Stimulated activated CD8-positive, alpha-beta memory T cell treated with anti-CD3 and anti-CD28 coated beads, Interleukin-7, amount 100 ng/mL, for 1 hour (primary cell): ENCODE measurements at regions not wholly inside any gene's neighbourhood (a gene's known extent, or its start where the extent isn't known, plus 50 kb on each side); places are given as distances from the start of the nearest gene placed in this dataset.

Experiments used
- DNase-seq, 2 donors: peaks; one replicate each; pipeline ENCODE4 v3.0.0-alpha.2; 2020; ENCODE audit warnings: low read depth in 2 of 2

DNA sequence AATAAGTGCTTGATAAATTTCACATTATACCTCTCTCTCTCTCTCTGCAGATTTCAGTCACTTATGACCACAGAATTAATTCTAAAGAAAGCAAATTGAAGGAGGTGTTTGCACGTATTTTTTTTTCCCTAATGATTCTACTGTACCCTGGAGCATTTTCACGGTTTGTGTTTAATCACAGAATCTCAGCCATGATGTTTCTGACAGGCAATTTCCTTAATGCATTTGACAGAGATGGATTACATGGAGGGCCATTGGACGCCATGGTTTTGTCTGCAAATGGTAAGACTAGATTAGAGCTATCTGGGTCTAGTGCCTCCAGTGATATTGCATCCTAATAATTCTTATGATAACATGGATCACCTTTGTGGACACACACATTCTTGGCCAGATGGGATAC is 147.5 kb upstream of the RBFOX1 start:
- DNase-seq, result no peak

DNA sequence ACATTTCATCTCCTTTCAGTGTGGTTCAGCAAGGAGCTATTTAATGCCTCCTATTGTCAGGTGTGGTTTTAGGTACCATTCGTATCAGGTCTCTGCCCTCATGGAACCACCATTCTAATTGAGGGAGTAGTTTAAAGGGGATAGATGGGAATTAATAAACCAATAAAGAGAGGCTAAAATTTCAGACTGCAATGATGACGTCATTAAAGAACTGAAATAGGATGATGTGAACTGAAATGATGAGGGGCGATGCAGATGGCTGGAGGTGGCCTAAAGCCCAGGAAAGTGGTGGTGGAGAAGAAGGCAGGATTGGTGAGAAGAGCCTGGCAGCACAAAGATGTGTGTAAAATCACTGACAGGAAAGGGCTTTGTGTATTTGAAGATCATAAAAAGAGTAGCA is 148.9 kb upstream of the RBFOX1 start:
- no peak for DNase-seq

GRCh38 chr16:7182510-7183109 is 150.0 kb upstream of the RBFOX1 start:
- DNase-seq, result no peak

- no peak for DNase-seq
These were observed 154.8 kb upstream of the RBFOX1 start for GRCh38 chr16:7177875-7178274.

- no peak for DNase-seq
These were observed 161.5 kb upstream of the RBFOX1 start for GRCh38 chr16:7171151-7171550.

DNA sequence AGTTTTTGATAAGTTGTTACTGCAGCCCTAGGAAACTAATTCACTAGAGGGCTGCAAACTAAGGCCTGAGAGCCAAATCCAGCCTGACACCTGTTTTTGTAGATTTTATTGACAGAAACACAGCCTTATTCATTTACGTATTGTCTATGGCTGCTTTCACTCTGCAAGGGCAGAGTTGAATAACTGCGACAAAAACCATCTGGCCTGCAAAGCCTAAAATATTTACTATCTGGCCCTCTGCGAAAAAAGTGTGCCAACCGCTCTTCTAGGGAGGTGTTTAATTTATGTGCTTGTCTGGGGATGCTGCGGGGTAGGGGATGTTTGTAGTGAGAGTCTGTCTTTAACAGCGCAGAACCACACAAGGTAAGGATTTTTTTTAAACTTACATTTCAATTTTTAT is 165.0 kb upstream of the RBFOX1 start:
- DNase-seq, result no peak

DNA sequence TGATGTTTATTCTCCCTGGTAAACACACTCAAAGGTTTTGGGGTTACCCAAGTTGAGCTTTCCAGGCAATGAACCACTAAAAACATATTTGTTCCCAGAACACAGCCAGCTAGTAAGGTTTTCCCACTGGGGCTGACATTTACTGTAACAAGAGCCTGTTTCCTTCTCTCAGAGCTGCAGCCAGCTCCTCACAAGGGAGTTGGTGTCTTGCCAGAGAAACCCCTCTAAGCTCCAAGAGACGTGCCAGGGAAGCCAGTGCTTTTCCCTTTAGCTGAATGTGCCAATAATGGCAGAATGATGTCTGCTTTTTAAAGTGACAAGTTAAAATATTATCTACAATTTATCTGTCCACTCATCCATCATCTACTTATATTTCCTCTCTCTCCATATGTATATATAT is 170.8 kb upstream of the RBFOX1 start:
- DNase-seq, result no peak

DNA sequence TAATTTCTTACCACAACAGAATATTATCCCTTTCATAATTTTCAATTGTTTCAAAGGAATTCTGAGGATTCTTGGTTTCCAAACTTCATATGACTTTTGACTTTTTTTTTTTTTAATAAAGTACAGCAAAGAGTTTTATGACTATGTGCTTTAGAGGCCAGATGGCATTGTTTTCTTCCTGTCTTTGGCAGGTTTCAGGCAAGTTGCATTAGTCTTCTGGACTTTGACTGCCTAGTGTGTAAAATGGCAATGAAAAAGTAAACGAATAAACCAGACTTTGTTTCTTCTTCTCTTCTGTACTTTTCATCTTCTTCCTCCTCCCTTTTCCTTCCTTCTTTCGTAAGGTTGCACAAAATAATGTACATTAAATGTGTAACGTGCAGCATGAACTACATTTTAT is 172.6 kb upstream of the RBFOX1 start:
- DNase-seq, result no peak

GRCh38 chr16:7158481-7158880 is 174.2 kb upstream of the RBFOX1 start:
- DNase-seq, result no peak

DNA sequence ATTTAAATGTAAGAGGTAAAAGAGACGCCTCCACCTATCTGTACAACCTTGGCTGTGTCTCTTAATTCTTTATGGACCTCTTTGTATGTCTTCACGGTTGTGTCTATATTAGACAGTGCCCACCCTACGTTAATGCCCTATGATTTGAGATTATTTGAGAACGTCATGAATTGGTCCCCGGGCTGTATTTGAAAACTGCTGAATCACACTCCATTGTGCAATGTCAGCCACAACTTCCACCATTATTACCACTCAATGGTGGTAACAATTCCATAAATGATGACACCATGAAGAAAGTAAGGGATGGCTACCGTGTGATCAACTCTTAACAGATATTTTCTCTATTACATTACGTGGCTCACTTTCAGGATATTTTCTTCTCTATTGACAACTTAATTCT is 182.4 kb upstream of the RBFOX1 start:
- DNase-seq, result no peak

- no peak for DNase-seq
These were observed 184.0 kb upstream of the RBFOX1 start for GRCh38 chr16:7148606-7149005.

DNA sequence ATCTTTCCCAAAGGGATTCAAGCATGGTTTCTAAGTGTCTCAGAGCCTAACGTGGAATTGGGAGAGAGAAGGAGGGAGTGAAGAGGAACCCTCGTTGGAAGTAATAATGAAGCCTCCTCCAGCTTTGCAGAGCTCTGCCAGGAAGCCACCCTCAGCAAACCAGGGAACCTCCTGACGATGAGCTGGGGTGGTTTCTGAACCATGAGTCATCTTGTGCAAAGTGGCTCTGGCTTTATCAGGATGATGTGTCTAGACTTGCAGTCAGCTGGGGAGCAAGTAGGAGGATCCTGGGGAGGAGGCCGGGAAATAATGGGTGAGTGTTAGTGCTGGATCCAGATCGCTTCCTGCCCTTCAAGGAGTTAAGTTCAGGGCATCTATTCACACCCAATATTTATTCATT is 191.7 kb upstream of the RBFOX1 start:
- DNase-seq, result no peak

- no peak for DNase-seq
These were observed 194.9 kb upstream of the RBFOX1 start for GRCh38 chr16:7137560-7138330.

DNA sequence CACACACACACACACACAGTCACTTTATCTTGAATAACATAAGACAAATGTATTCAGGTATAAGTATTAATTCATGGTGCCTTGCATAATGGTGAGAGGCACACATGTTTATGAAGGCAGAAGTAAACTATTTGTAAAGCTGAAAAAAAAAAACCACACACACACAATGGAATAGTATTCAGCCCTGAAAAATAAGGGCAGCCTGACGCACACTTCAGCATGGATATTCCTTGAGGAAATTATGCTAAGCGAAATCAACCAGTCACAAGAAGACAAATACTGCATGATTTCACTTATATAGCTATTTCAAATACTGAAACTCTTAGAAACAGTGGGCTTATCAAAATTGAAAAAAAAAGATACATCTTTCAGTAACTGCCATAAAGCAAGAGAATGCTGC is 200.2 kb upstream of the RBFOX1 start:
- DNase-seq, result no peak

DNA sequence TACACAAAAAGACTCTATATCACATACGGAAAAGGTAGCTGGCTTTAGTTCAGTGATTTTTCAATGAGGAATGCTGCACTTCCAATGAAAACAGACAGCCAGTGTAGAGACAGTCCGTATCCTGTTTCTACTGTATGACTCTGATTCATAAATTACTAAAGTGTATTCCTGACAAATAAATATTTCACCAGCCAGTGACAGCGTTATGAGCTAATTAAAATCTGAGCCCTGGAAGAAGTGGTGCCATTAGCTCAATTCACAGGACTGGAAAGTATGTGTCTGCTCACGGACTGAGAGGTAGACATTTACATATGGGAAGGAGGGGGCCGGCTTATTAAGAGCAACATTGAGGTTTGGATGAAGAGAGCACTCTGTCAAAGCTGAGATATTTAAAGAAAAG is 207.9 kb upstream of the RBFOX1 start:
- DNase-seq, result no peak

- no peak for DNase-seq
These were observed 208.4 kb upstream of the RBFOX1 start for GRCh38 chr16:7124242-7124641.

DNA sequence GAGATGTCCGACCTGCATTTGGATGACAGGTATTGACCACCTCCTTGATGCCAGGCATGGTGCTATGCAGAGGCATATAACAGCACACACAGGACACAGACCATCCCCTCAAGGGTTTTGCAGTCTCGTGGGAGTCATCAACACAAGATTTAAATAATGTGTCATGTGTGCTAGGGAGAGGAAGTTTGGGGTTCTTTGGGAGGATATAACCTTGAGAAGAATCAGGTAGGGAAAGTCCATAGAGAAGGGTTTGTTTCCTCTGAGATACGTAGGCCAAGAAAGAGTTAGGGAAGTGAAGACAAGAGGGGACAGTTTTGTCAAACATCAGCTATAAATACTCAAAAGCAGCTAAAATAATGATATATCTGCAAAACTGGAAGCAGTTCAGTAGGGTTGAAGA is 215.9 kb upstream of the RBFOX1 start:
- DNase-seq, result no peak

- no peak for DNase-seq
These were observed 216.7 kb upstream of the RBFOX1 start for GRCh38 chr16:7115898-7116297.

DNA sequence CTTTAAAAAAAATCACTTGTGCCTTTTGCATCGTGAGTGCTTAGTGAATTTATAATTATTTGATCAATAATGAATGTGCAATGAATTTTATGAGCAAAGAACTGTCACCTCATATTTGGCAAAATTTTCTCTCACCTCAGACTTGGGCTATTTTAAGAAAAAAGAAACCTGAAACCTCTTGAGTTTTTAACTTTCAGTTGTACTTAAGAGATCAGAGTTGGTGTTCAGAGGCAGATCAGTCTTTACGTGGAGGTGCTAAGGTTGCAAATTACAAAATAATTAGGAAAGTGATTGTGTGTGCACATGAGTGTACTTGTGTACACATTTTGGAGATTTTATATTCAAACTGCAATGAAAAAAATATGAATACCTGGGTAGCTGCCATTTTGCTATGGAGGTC is 218.7 kb upstream of the RBFOX1 start:
- DNase-seq, result no peak

DNA sequence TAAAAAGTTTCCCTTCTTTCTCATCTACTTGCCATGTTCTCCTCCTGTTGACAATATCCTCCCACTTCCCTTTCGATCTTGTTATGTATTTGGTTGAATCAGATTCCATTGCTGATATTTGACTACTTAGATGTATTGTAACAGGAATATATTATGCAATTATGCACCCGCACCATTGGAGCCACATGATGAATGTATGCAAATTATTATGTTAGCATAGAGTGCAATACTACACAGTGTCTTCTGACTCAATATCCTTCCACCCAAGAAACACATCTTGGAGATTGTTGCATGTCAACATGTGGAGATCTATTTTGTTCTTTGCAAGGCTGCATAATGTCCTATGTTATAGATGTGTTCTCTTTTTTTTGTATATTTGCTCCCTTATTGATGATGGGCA is 219.2 kb upstream of the RBFOX1 start:
- no peak for DNase-seq

GRCh38 chr16:7111265-7111664 is 221.4 kb upstream of the RBFOX1 start:
- no peak for DNase-seq

- DNase-seq, result no peak
These were observed 225.2 kb upstream of the RBFOX1 start for GRCh38 chr16:7107436-7107835.

- DNase-seq, result no peak
These were observed 229.6 kb upstream of the RBFOX1 start for GRCh38 chr16:7103056-7103455.

GRCh38 chr16:7101054-7101453 is 231.6 kb upstream of the RBFOX1 start:
- no peak for DNase-seq
